IPS DF 6.9 (cell line): ENCODE measurements at regions not wholly inside any gene's neighbourhood (a gene's known extent, or its start where the extent isn't known, plus 50 kb on each side); places are given as distances from the start of the nearest gene placed in this dataset.

Experiments used
- DNase-seq: peaks from one replicate; pipeline ENCODE4 v3.0.0-alpha.2; 2013; ENCODE audit warnings: low read depth, low spot score
- H3K27ac ChIP-seq: one replicate; pipeline ENCODE4 v1.5.1; 2013; ENCODE audit warnings: low read length, control low read depth
- H3K27me3 ChIP-seq: 2 replicates; pipeline ENCODE4 v1.6.1; 2013; ENCODE audit warnings: mild to moderate bottlenecking, low read length; ENCODE audit not compliant: control insufficient read depth, insufficient read depth
- H3K36me3 ChIP-seq: 2 replicates; pipeline ENCODE4 v1.6.1; 2013; ENCODE audit warnings: low read length; ENCODE audit not compliant: control insufficient read depth, insufficient read depth
- H3K4me1 ChIP-seq: 2 replicates; pipeline ENCODE4 v1.6.1; 2013; ENCODE audit warnings: low read length; ENCODE audit not compliant: control insufficient read depth, insufficient read depth
- H3K4me3 ChIP-seq: 2 replicates; pipeline ENCODE4 v1.5.1; 2013; ENCODE audit warnings: mild to moderate bottlenecking, low read length
- H3K9me3 ChIP-seq: 2 replicates; pipeline ENCODE4 v1.6.1; 2013; ENCODE audit warnings: low read length, inconsistent platforms; ENCODE audit not compliant: control insufficient read depth, insufficient read depth
- WGBS: extraction: QIAGEN DNeasy Blood & Tissue Kit; methylation state at CpG from one replicate; pipeline ENCODE4 v1.1.7; 2013; ENCODE audit warnings: mixed read lengths, missing lambda C conversion rate; ENCODE audit not compliant: insufficient read length, insufficient coverage; 5-methylcytosine and 5-hydroxymethylcytosine counted together

- whole genome bisulfite sequencing, result no CpG with 5 or more reads among the region's 7 CpGs
- no peaks in the 10 kb centered on the region for H3K9me3 ChIP-seq
- H3K4me3 ChIP-seq, result no peak overlapping the region
- no peak for DNase-seq
- H3K27me3 ChIP-seq, result no peaks in the 10 kb centered on the region
- H3K4me1 ChIP-seq, result peaks cover 4% of the 10 kb centered on the region; the same call in 1 of the 2 replicates
- H3K27ac ChIP-seq, result no peak overlapping the region
- no peaks in the 10 kb centered on the region for H3K36me3 ChIP-seq
These were observed 471.9 kb downstream of the AGTPBP1 start for GRCh38 chr9:85269811-85270210.

GRCh38 chr9:85268131-85268530, 473.6 kb downstream of the AGTPBP1 start:
- H3K4me1 ChIP-seq, result peaks cover 4% of the 10 kb centered on the region; the same call in 1 of the 2 replicates
- no peaks in the 10 kb centered on the region for H3K9me3 ChIP-seq
- H3K27ac ChIP-seq, result no peak overlapping the region
- no peak overlapping the region for H3K4me3 ChIP-seq
- no CpG with 5 or more reads among the region's 1 CpG for WGBS
- H3K27me3 ChIP-seq, result no peaks in the 10 kb centered on the region
- peak; percentile 9 for DNase-seq
- H3K36me3 ChIP-seq, result no peaks in the 10 kb centered on the region

GRCh38 chr9:85264695-85265094, 477.1 kb downstream of the AGTPBP1 start:
- Histone ChIP-seq H3K27ac (no peak overlapping the region), H3K9me3 (no peaks in the 10 kb centered on the region), H3K4me1 (peaks cover 4% of the 10 kb centered on the region; the same call in 1 of the 2 replicates), H3K27me3 (no peaks in the 10 kb centered on the region), H3K36me3 (no peaks in the 10 kb centered on the region), H3K4me3 (no peak overlapping the region)
- no peak for DNase-seq

- WGBS, result no CpG with 5 or more reads among the region's 2 CpGs
- Histone ChIP-seq H3K9me3 (no peaks in the 10 kb centered on the region), H3K4me3 (no peak overlapping the region), H3K36me3 (no peaks in the 10 kb centered on the region), H3K27me3 (no peaks in the 10 kb centered on the region), H3K4me1 (peaks cover 3% of the 10 kb centered on the region; the same call in 1 of the 2 replicates), H3K27ac (no peak overlapping the region)
- DNase-seq, result no peak
These were observed 478.5 kb downstream of the AGTPBP1 start for GRCh38 chr9:85263288-85263687.

GRCh38 chr9:85262333-85262732, 479.4 kb downstream of the AGTPBP1 start:
- H3K27ac ChIP-seq, result no peak overlapping the region
- H3K36me3 ChIP-seq, result no peaks in the 10 kb centered on the region
- no peak for DNase-seq
- no CpG with 5 or more reads among the region's 2 CpGs for WGBS
- no peaks in the 10 kb centered on the region for H3K4me1 ChIP-seq
- no peaks in the 10 kb centered on the region for H3K9me3 ChIP-seq
- H3K27me3 ChIP-seq, result no peaks in the 10 kb centered on the region
- no peak overlapping the region for H3K4me3 ChIP-seq

- WGBS, result no CpG with 5 or more reads among the region's 2 CpGs
- DNase-seq, result no peak
These were observed 481.4 kb downstream of the AGTPBP1 start for GRCh38 chr9:85260275-85260845.

GRCh38 chr9:85258823-85259370, 482.9 kb downstream of the AGTPBP1 start:
- Histone ChIP-seq H3K27me3 (no peaks in the 10 kb centered on the region), H3K4me3 (no peak overlapping the region), H3K36me3 (no peaks in the 10 kb centered on the region), H3K4me1 (no peaks in the 10 kb centered on the region), H3K27ac (no peak overlapping the region), H3K9me3 (no peaks in the 10 kb centered on the region)
- WGBS, result no CpG with 5 or more reads among the region's 10 CpGs
- peak; percentile 57 for DNase-seq

More at GRCh38 chr9:85260275-85260845, 481.4 kb downstream of the AGTPBP1 start:
- no peaks in the 10 kb centered on the region for H3K4me1 ChIP-seq
- no peak overlapping the region for H3K4me3 ChIP-seq
- no peaks in the 10 kb centered on the region for H3K9me3 ChIP-seq
- H3K27me3 ChIP-seq, result no peaks in the 10 kb centered on the region
- H3K27ac ChIP-seq, result no peak overlapping the region
- no peaks in the 10 kb centered on the region for H3K36me3 ChIP-seq

GRCh38 chr9:85258236-85258635, 483.5 kb downstream of the AGTPBP1 start:
- no CpG with 5 or more reads among the region's 7 CpGs for WGBS
- DNase-seq, result no peak
- Histone ChIP-seq H3K27ac (no peak overlapping the region), H3K4me1 (no peaks in the 10 kb centered on the region), H3K4me3 (no peak overlapping the region), H3K27me3 (no peaks in the 10 kb centered on the region), H3K9me3 (no peaks in the 10 kb centered on the region), H3K36me3 (no peaks in the 10 kb centered on the region)

- H3K36me3 ChIP-seq, result no peaks in the 10 kb centered on the region
- H3K27ac ChIP-seq, result no peak overlapping the region
- no peaks in the 10 kb centered on the region for H3K4me1 ChIP-seq
- H3K9me3 ChIP-seq, result no peaks in the 10 kb centered on the region
- WGBS, result no CpG with 5 or more reads among the region's 5 CpGs
- DNase-seq, result no peak
- H3K27me3 ChIP-seq, result no peaks in the 10 kb centered on the region
- H3K4me3 ChIP-seq, result no peak overlapping the region
These were observed 492.5 kb downstream of the AGTPBP1 start for GRCh38 chr9:85249313-85249621.

- no peak overlapping the region for H3K4me3 ChIP-seq
- H3K27me3 ChIP-seq, result no peaks in the 10 kb centered on the region
- no CpG with 5 or more reads among the region's 2 CpGs for WGBS
- H3K4me1 ChIP-seq, result no peaks in the 10 kb centered on the region
- no peaks in the 10 kb centered on the region for H3K36me3 ChIP-seq
- H3K27ac ChIP-seq, result no peak overlapping the region
- no peaks in the 10 kb centered on the region for H3K9me3 ChIP-seq
- DNase-seq, result no peak
These were observed 493.0 kb downstream of the AGTPBP1 start for GRCh38 chr9:85248514-85249312.
